CD14-positive monocyte (primary cell): ENCODE measurements at regions not wholly inside any gene's neighbourhood (a gene's known extent, or its start where the extent isn't known, plus 50 kb on each side); places are given as distances from the start of the nearest gene placed in this dataset.

ENCODE experiments used
- DNase-seq, 3 donors: peaks; one replicate each; pipeline ENCODE4 v3.0.0-alpha.2; 2011 to 2022
- H2AFZ ChIP-seq: 2 replicates; pipeline ENCODE4 v1.6.0; 2012; ENCODE audit warnings: mild to moderate bottlenecking, low read depth, low read length, inconsistent platforms; ENCODE audit not compliant: insufficient read depth, poor library complexity, severe bottlenecking
- H3K27ac ChIP-seq, 2 donors: 1 replicate in 1 of 2; 2 replicates in 1 of 2; pipeline ENCODE4 v1.5.1; 2012 to 2013; ENCODE audit warnings: low read length in 2 of 2, control low read depth in 1 of 2, inconsistent platforms in 1 of 2, low read depth in 1 of 2, mild to moderate bottlenecking in 1 of 2
- H3K27me3 ChIP-seq, 2 donors: one replicate each; pipeline versions ENCODE4 v1.6.0 to v1.6.1; 2011 to 2013; ENCODE audit warnings: low read length in 2 of 2; ENCODE audit not compliant: control insufficient read depth in 2 of 2, insufficient read depth in 2 of 2
- H3K36me3 ChIP-seq, 2 donors: replicated peaks in 1 of 2; 1 replicate in 1 of 2; 2 replicates in 1 of 2; pipeline versions ENCODE4 v1.5.1 to v1.6.1; 2012 to 2013; ENCODE audit warnings: low read length in 2 of 2, control low read depth in 1 of 2, inconsistent platforms in 1 of 2, mild to moderate bottlenecking in 1 of 2; ENCODE audit not compliant: insufficient read depth in 2 of 2, control insufficient read depth in 1 of 2
- H3K4me1 ChIP-seq, 2 donors: 1 replicate in 1 of 2; 2 replicates in 1 of 2; pipeline versions ENCODE4 v1.5.1 to v1.6.1; 2012 to 2013; ENCODE audit warnings: low read length in 2 of 2, control low read depth in 1 of 2, inconsistent platforms in 1 of 2, mild to moderate bottlenecking in 1 of 2, moderate library complexity in 1 of 2; ENCODE audit not compliant: insufficient read depth in 2 of 2, control insufficient read depth in 1 of 2
- H3K4me2 ChIP-seq: replicated peaks from 2 replicates; pipeline ENCODE3; 2012; ENCODE audit warnings: low read length, moderate library complexity, mild to moderate bottlenecking; ENCODE audit not compliant: poor library complexity, severe bottlenecking; ENCODE audit errors: extremely low read depth
- H3K4me3 ChIP-seq, 3 experiments: fragments of 200-600 bp in 1 of 3; sonication (generic) in 1 of 3; replicated peaks in 1 of 3; 1 replicate in 2 of 3; 2 replicates in 1 of 3; pipeline ENCODE4 v1.5.1; 2011 to 2013; ENCODE audit warnings: low read length in 3 of 3, mild to moderate bottlenecking in 3 of 3, control low read depth in 2 of 3, low read depth in 2 of 3, inconsistent platforms in 1 of 3, moderate library complexity in 1 of 3
- H3K79me2 ChIP-seq: 2 replicates; pipeline ENCODE4 v1.6.0; 2012; ENCODE audit warnings: mild to moderate bottlenecking, control low read depth, inconsistent platforms, low read length, moderate library complexity; ENCODE audit not compliant: insufficient read depth
- H3K9ac ChIP-seq: 2 replicates; pipeline ENCODE4 v1.6.0; 2017; ENCODE audit warnings: low read length, mild to moderate bottlenecking; ENCODE audit not compliant: insufficient read depth, poor library complexity, severe bottlenecking
- H3K9me3 ChIP-seq, 2 donors: replicated peaks in 1 of 2; 1 replicate in 1 of 2; 2 replicates in 1 of 2; pipeline versions ENCODE4 v1.5.1 to v1.6.1; 2012 to 2013; ENCODE audit warnings: low read length in 2 of 2, control low read depth in 1 of 2; ENCODE audit not compliant: control insufficient read depth in 1 of 2, insufficient read depth in 1 of 2
- H4K20me1 ChIP-seq: 2 replicates; pipeline ENCODE4 v1.6.0; 2012; ENCODE audit warnings: mild to moderate bottlenecking, low read length, control low read depth, moderate library complexity; ENCODE audit not compliant: insufficient read depth
- H3K27ac Mint-ChIP-seq, 7 donors: one replicate each; pipeline ENCODE4 v1.8.0; 2020; ENCODE audit warnings: mild to moderate bottlenecking in 7 of 7, mixed read lengths in 7 of 7, moderate library complexity in 6 of 7, inconsistent platforms in 2 of 7
- H3K27me3 Mint-ChIP-seq, 3 donors: one replicate each; pipeline ENCODE4 v1.8.0; 2021 to 2022; ENCODE audit warnings: low read depth in 3 of 3, mild to moderate bottlenecking in 3 of 3, mixed read lengths in 3 of 3, moderate library complexity in 3 of 3, inconsistent platforms in 1 of 3
- H3K36me3 Mint-ChIP-seq, 2 donors: one replicate each; pipeline ENCODE4 v1.8.0; 2020; ENCODE audit warnings: mixed read lengths in 2 of 2, inconsistent platforms in 1 of 2, mild to moderate bottlenecking in 1 of 2
- H3K4me1 Mint-ChIP-seq: one replicate; pipeline ENCODE4 v1.8.0; 2020; ENCODE audit warnings: mild to moderate bottlenecking, mixed read lengths
- H3K4me3 Mint-ChIP-seq, 2 donors: one replicate each; pipeline ENCODE4 v1.8.0; 2020; ENCODE audit warnings: mild to moderate bottlenecking in 2 of 2, mixed read lengths in 2 of 2, moderate library complexity in 1 of 2
- H3K9me3 Mint-ChIP-seq, 7 donors: one replicate each; pipeline ENCODE4 v1.8.0; 2020 to 2022; ENCODE audit warnings: mixed read lengths in 7 of 7, mild to moderate bottlenecking in 6 of 7, moderate library complexity in 6 of 7, inconsistent platforms in 2 of 7
- WGBS: methylation state at CpG from one replicate; pipeline ENCODE4 v1.1.5; 2013; ENCODE audit warnings: missing lambda C conversion rate; ENCODE audit not compliant: insufficient coverage; 5-methylcytosine and 5-hydroxymethylcytosine counted together
- intact Hi-C, 2 donors: fragments of 100-400 bp; cut with micrococcal nuclease; formaldehyde crosslinking; loops; one replicate each; pipeline versions ENCODE4 v1.15.0 to v1.15.1; 2023
- TF ChIP-seq, protein P1 (sequence below): fragments of 200-600 bp; IDR thresholded peaks from one replicate; pipeline ENCODE4 v1.8.0; 2022; ENCODE audit warnings: antibody characterized with exemption, mild to moderate bottlenecking

DNA sequence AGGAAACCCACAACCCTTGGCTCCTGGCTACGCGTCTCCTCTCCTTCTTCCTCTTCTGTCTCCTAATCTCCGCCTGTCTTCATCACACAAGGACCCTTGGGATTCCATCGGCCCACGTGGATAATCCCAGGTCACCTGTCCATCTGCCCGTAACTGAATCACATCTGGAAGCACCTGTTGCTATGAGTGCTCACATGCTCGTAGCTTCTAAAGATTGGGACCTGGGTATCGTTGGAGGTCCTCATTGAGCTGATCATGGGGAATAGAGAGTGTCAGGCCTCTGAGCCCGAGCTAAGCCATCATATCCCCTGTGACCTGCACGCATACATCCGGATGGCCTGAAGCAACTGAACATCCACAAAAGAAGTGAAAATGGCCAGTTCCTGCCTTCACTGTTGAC is 175.4 kb downstream of the SHOX start:
- H3K36me3 ChIP-seq = no peaks in the 10 kb centered on the region
- no peaks in the 10 kb centered on the region for H3K9me3 ChIP-seq
- no peak overlapping the region for H3K9ac ChIP-seq
- peaks cover 0 to 14% (median 7%) of the 10 kb centered on the region in 7 donors for H3K9me3 Mint-ChIP-seq
- H3K27ac ChIP-seq = no peak overlapping the region
- peaks cover 6 to 8% of the 10 kb centered on the region in 2 donors for H3K27me3 ChIP-seq
- H3K27me3 Mint-ChIP-seq = peaks cover 24 to 25% (median 24%) of the 10 kb centered on the region in 3 donors
- WGBS = 76% methylated on average over 11 of the region's 11 CpGs
- no peaks in the 10 kb centered on the region for H4K20me1 ChIP-seq
- intact Hi-C loops = no loop called here
- H3K27ac Mint-ChIP-seq = no peak overlapping the region
- no peak overlapping the region for H2AFZ ChIP-seq
- TF ChIP-seq, protein P1, sequence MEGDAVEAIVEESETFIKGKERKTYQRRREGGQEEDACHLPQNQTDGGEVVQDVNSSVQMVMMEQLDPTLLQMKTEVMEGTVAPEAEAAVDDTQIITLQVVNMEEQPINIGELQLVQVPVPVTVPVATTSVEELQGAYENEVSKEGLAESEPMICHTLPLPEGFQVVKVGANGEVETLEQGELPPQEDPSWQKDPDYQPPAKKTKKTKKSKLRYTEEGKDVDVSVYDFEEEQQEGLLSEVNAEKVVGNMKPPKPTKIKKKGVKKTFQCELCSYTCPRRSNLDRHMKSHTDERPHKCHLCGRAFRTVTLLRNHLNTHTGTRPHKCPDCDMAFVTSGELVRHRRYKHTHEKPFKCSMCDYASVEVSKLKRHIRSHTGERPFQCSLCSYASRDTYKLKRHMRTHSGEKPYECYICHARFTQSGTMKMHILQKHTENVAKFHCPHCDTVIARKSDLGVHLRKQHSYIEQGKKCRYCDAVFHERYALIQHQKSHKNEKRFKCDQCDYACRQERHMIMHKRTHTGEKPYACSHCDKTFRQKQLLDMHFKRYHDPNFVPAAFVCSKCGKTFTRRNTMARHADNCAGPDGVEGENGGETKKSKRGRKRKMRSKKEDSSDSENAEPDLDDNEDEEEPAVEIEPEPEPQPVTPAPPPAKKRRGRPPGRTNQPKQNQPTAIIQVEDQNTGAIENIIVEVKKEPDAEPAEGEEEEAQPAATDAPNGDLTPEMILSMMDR = no peak
- no peak for DNase-seq
- no peaks in the 10 kb centered on the region for H3K4me1 Mint-ChIP-seq
- H3K79me2 ChIP-seq = no peaks in the 10 kb centered on the region
- H3K4me3 Mint-ChIP-seq = peak overlapping the region in 1 of 2 donors; percentile 72
- no peaks in the 10 kb centered on the region for H3K4me1 ChIP-seq
- H3K4me3 ChIP-seq = no peak overlapping the region
- no peak overlapping the region for H3K4me2 ChIP-seq
- no peaks in the 10 kb centered on the region for H3K36me3 Mint-ChIP-seq

DNA sequence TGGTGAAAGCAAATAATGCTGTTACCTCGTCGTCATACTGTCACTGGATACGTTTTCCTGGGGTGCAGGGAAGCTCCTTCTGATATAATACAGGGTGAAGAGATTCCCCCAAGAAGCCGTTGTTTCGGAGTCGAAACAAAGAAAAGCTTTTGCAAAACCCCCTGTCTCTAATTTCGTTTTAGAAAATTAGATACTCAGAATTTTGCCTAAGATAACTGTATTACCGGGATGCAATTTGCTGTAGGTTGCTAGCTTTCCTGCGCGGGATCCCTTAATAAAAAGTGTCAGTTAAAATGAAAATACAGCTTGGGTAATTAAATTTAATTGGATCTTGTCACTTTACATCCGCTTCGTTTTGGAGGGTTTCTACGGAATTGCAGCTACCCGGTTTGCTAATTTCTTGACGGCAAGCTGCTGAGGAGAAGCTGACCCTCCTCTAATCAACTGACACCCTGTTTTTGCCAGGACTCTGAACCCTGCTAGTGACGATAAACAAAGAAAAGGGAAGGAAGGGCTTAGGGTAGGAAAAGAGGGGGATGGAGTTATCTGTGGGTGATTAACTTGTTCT is 174.6 kb downstream of the SHOX start:
- 11% methylated on average over 3 of the region's 16 CpGs for WGBS
- DNase-seq = no peak
- no peak overlapping the region for H2AFZ ChIP-seq
- TF ChIP-seq, protein P1 = no peak
- Mint-ChIP-seq H3K4me1 (no peaks in the 10 kb centered on the region), H3K4me3 (peak overlapping the region in 1 of 2 donors; percentile 20), H3K27me3 (peaks cover 24 to 25% (median 24%) of the 10 kb centered on the region in 3 donors), H3K9me3 (peaks cover 2 to 22% (median 12%) of the 10 kb centered on the region in 7 donors), H3K27ac (no peak overlapping the region), H3K36me3 (no peaks in the 10 kb centered on the region)
- no peak overlapping the region for H3K4me2 ChIP-seq
- H3K36me3 ChIP-seq = no peaks in the 10 kb centered on the region
- no peak overlapping the region for H3K4me3 ChIP-seq
- intact Hi-C loops = no loop called here
- no peak overlapping the region for H3K9ac ChIP-seq
- no peaks in the 10 kb centered on the region for H4K20me1 ChIP-seq
- H3K27me3 ChIP-seq = peaks cover 6 to 8% of the 10 kb centered on the region in 2 donors
- H3K27ac ChIP-seq = no peak overlapping the region
- H3K4me1 ChIP-seq = no peaks in the 10 kb centered on the region
- no peaks in the 10 kb centered on the region for H3K79me2 ChIP-seq
- H3K9me3 ChIP-seq = no peaks in the 10 kb centered on the region
